ENCODE measurements at regions not wholly inside any gene's neighbourhood (a gene's known extent, or its start where the extent isn't known, plus 50 kb on each side); places are given as distances from the start of the nearest gene placed in this dataset.

DNA sequence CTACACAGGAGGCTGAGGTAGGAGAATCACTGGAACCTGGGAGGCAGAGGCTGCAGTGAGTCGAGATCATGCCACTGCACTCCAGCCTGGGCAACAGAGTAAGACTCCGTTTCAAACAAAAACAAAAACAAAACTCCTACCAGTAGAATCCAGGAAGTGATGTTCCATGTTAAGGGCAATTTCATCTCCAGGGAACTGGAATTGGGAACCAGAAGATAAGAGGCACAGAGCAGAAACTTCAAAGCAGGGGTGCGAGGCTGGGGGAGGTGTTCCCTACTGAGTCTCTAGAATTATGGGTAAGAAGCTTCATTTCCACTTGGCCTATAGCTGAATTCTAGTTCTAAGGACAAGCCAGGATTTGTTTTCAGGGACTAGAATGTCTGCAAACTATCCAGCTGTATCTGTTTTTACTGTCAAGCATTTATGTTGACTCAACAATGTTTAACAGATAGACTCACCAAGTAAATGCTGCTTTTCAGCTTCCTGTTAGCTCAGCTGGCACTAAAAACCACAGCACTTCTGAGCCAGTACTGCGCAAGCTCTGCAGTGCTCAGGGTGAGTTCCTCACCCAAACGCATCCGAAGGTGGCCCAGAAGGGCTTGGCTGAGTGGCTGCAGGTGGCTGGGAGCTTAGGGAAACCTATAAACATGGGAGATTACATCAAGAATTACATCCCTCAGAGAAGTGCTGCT is 320.1 kb downstream of the MTRR start:
- Histone ChIP-seq H4K20me1 (ENCODE audit: insufficient read depth, low read length) (no peaks in the 10 kb centered on the region), H3K4me1 (ENCODE audit: insufficient read depth, low read length) (no peaks in the 10 kb centered on the region), H3K9ac (ENCODE audit: insufficient read depth, low read depth, low read length) (no peak overlapping the region), H3K79me2 (ENCODE audit: insufficient read depth, low read length) (no peaks in the 10 kb centered on the region), H3K4me2 (ENCODE audit: low read depth, low read length) (no peak overlapping the region), H3K27ac (ENCODE audit: extremely low read length, insufficient read depth, low read length) (no peak overlapping the region), H3K27me3 (ENCODE audit: control insufficient read depth in 1 of 2, insufficient read depth in 2 of 2, low read length in 2 of 2) (no peaks in the 10 kb centered on the region), H3K9me3 (ENCODE audit: low read length) (peaks cover 25% of the 10 kb centered on the region), H2AFZ (ENCODE audit: low read length) (no peak overlapping the region), H3K36me3 (replicated peaks in 1 of 2; ENCODE audit: control insufficient read depth in 1 of 2, insufficient read depth in 2 of 2, low read length in 2 of 2) (no peaks in the 10 kb centered on the region), H3K4me3 (replicated peaks in 1 of 3; ENCODE audit: insufficient read depth in 1 of 3, low read depth in 2 of 3, low read length in 3 of 3) (no peak overlapping the region)
- ChIA-PET POLR2A (no interaction called here), CTCF (ENCODE audit: low intra/inter-chr PET ratio, low total read pairs) (no interaction called here)
- ATAC-seq, result no peak
- no peak for TF ChIP-seq ARID3A (IDR thresholded peaks at IDR 0.05; ENCODE audit: low read depth, low read length)
- TF ChIP-seq, protein P1, sequence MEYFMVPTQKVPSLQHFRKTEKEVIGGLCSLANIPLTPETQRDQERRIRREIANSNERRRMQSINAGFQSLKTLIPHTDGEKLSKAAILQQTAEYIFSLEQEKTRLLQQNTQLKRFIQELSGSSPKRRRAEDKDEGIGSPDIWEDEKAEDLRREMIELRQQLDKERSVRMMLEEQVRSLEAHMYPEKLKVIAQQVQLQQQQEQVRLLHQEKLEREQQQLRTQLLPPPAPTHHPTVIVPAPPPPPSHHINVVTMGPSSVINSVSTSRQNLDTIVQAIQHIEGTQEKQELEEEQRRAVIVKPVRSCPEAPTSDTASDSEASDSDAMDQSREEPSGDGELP (IDR thresholded peaks at IDR 0.05; ENCODE audit: borderline replicate concordance, low read depth), result peak; percentile 41; the same call in 1 of the 2 replicates
- no peak for DNase-seq (ENCODE audit: low spot score)
- 9% methylated on average over 6 of the region's 6 CpGs for WGBS (ENCODE audit: low lambda C conversion rate)
- in situ Hi-C loops (cut with HindIII; ENCODE audit: extremely low pct_ligation_motif_present, low pct_unique_long_range_greater_than_20kb), result no loop called here
- no TSS peak for BruUV-seq (replicated peaks)
- FAIRE-seq, result no peak
- intact Hi-C loops (cut with micrococcal nuclease; ENCODE audit: unreplicated experiment), result no loop called here

DNA sequence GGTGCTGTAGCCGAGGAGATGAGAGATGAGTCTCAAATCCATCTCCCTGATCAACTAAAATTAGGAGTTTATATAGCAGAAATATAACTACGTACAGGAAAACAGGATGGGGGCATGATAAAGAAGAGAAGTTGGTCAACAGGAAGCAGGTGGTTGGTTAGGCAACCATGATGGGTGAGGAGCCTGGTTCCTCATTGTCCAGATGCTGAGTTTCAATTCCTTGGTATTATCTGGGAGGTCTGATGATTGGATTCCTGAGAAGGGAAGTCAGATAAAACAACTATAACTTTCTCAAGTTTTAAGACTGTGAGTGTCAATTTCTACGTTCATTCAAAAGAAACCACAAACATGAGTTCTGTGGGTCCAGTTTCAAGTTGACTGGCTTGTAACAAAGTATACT is 323.9 kb downstream of the MTRR start:
- Histone ChIP-seq H4K20me1 (ENCODE audit: insufficient read depth, low read length) (no peaks in the 10 kb centered on the region), H3K27me3 (ENCODE audit: control insufficient read depth in 1 of 2, insufficient read depth in 2 of 2, low read length in 2 of 2) (no peaks in the 10 kb centered on the region), H3K9ac (ENCODE audit: insufficient read depth, low read depth, low read length) (no peak overlapping the region), H3K4me1 (ENCODE audit: insufficient read depth, low read length) (no peaks in the 10 kb centered on the region), H3K4me2 (ENCODE audit: low read depth, low read length) (no peak overlapping the region), H3K36me3 (replicated peaks in 1 of 2; ENCODE audit: control insufficient read depth in 1 of 2, insufficient read depth in 2 of 2, low read length in 2 of 2) (no peaks in the 10 kb centered on the region), H3K9me3 (ENCODE audit: low read length) (peaks cover 25% of the 10 kb centered on the region), H2AFZ (ENCODE audit: low read length) (no peak overlapping the region), H3K79me2 (ENCODE audit: insufficient read depth, low read length) (no peaks in the 10 kb centered on the region), H3K4me3 (replicated peaks in 1 of 3; ENCODE audit: insufficient read depth in 1 of 3, low read depth in 2 of 3, low read length in 3 of 3) (no peak overlapping the region), H3K27ac (ENCODE audit: extremely low read length, insufficient read depth, low read length) (no peak overlapping the region)
- POLR2A ChIA-PET, result no interaction called here
- no peak for FAIRE-seq
- ATAC-seq, result no peak
- intact Hi-C loops (cut with micrococcal nuclease; ENCODE audit: unreplicated experiment), result no loop called here
- DNase-seq (ENCODE audit: low spot score), result no peak
- CTCF ChIA-PET (ENCODE audit: low intra/inter-chr PET ratio, low total read pairs), result no interaction called here
- no TSS peak for BruUV-seq (replicated peaks)
- 3% methylated on average over 3 of the region's 3 CpGs for WGBS (ENCODE audit: low lambda C conversion rate)
- no peak for TF ChIP-seq ZSCAN31 (CRISPR knock-in tag; IDR thresholded peaks at IDR 0.05; ENCODE audit: low read depth)
- TF ChIP-seq MIXL1 (CRISPR knock-in tag; IDR thresholded peaks at IDR 0.05), result no peak
- no peak for TF ChIP-seq ZNF709 (CRISPR knock-in tag; IDR thresholded peaks at IDR 0.05)
- TF ChIP-seq ZSCAN21 (CRISPR knock-in tag; IDR thresholded peaks at IDR 0.05; ENCODE audit: borderline replicate concordance), result no peak
- no peak for TF ChIP-seq MTF1 (CRISPR knock-in tag; IDR thresholded peaks at IDR 0.05)
- no peak for TF ChIP-seq NCOA2 (CRISPR knock-in tag; IDR thresholded peaks at IDR 0.05)
- no peak for TF ChIP-seq HNF4A (CRISPR knock-in tag; IDR thresholded peaks at IDR 0.05)
- TF ChIP-seq KMT2B (CRISPR knock-in tag; IDR thresholded peaks at IDR 0.05), result no peak
- no peak for TF ChIP-seq HCFC1 (IDR thresholded peaks at IDR 0.05; ENCODE audit: low read depth, low read length)
- TF ChIP-seq PBX3 (CRISPR knock-in tag; IDR thresholded peaks at IDR 0.05; ENCODE audit: borderline replicate concordance), result no peak
- no peak for TF ChIP-seq HNF1B (CRISPR knock-in tag; IDR thresholded peaks at IDR 0.05)
- no peak for TF ChIP-seq ZNF382 (CRISPR knock-in tag; IDR thresholded peaks at IDR 0.05; ENCODE audit: borderline replicate concordance)
- in situ Hi-C loops (cut with HindIII; ENCODE audit: extremely low pct_ligation_motif_present, low pct_unique_long_range_greater_than_20kb), result no loop called here
